ENCODE measurements at regions not wholly inside any gene's neighbourhood (a gene's known extent, or its start where the extent isn't known, plus 50 kb on each side); places are given as distances from the start of the nearest gene placed in this dataset.
"Not testable (repeated sequence)": the region's sequence is repeated elsewhere in the genome, so short reads cannot be mapped to it uniquely, and the experiment has no call there.

DNA sequence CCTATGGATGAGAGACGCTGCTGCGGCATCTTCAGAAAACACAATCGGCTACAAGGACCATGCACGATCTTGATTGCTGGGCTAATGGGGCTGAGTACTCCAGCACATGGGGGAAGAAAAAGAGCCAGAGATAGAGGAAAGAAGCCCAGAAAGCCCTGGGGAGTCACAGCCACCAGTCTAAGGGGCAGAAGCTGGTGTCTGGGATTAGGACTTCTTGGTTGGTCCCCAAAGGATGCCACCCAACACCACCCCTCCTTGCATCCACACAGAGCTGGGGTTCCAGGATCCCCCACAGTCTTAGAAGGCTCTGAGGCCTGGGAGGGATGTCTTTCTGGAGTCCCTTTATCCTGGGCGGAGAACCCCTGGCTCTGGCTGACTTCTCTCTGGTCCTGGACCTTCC lies 98.4 kb upstream of the TARDBP start:
- DNase-seq: no peak

DNA sequence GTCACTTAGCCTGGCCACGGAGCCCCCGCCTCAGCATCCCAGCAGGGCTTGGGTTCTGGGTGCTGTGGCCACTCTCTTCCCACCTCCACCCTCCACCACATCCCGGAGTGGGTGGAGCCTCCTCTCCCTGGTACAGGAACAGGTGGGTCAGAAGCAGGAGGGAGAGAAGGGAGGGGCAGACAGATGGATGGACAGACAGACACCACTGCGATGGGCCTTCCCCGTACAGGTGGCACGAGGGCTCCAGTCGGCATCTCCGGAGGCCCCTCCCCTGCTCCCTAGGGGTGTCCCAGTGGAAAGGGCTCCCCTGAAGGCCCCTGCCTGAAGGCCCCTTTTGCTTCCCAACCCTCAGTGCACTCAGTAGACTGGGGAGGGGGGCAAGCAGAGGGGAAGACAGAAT lies 96.9 kb upstream of the TARDBP start:
- peak; percentile 24 for DNase-seq

DNA sequence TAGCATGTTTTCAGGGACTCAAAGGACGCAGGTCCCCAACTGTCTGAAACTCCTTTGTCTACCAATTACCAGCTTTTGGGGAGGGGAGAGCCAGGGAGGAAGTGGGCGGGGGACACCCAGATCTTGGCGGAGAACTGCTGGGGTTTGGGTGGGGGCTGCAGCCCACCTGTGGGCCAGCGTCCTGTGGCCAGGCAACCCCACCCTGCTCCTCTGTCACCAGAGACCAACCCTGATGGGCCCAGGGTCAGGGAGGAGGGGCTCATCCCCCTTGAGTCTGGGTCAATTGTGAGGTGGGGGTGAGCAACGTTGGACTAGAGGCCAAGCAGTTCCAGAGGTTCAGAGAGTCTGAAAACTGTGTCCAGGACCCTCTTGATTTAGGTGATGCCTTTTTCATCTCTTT lies 96.1 kb upstream of the TARDBP start:
- no peak for DNase-seq

DNA sequence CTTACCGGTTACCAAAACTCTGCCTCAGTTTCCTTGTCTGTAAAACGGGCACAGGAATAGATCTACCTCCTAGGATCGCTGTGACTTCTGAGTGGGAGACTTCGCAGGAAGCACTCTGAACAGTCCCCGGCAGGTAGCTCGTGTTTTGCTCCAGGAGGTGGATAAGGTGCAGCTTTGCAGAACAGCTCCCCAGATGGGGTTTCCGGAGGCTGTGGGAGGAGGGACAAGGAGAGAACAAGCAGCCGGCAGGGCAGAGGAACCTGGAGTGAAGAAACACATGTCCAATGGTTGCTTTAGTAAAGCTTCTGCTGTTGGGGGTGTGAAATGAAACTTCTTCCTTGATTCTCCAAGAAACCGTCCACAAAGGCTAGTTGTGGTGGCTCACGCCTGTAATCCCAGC lies 95.5 kb upstream of the TARDBP start:
- DNase-seq: no peak

DNA sequence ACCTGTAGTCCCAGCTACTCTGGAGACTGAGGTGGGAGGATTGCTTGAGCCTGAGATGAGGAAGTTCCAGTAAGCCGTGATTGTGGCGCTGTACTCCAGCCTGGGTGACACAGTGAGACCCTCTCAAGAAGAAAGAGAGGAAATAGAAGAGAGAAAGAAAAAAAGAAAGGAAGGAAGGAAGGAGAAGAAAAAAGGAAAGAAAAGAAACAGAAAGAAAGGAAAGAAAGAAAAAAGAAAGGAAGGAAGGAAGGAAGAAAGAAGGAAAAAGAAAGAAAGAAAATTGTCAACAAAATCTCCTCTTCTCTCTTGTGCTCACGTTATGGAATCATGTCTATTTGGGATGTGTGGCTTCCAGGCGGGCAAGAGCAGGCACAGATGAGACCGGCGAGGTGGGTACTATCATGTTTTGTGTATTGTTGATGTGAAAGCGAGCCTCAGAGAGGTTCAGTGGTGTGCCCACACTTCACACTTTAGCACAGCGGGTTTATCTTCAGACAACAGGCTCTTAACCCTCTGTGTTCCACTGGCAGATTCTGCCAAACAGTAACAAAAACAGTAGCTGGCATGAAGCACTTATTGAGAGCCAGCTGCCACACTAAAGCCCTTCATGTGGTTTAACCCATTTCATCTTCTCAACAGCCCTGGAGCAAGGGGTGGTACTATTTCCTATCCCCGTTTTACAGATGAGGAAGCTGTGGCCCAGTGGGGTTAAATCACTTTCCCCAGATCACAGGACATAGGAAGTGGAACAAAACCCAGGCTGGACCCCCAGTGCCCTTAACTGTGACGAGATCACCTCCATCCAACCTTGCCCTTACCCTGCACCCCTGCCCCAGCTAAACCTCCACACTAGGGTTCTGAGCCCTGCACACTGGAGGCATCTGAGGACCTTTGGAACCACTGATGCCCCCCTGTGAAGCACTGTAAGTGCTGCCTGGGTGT lies 94.7 kb upstream of the TARDBP start:
- no peak for DNase-seq

DNA sequence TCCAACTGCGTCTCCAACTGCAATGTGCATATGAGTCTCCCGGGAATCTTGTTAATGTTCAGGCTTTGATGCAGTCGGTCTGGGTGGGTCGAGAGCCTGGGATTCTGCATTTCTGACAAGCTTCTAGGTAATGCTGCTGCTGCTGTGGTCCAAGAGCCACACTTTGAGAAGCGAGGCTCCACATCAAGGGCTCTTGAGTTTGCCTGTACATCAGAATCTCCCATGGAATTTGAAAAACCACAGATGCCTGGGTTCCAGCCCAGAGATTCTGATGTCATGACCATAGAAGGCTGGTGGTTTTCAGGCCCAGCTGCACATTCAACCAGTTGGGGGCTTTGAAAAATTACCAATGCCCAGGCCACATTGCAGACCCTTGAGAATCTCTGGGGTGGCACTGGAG lies 93.9 kb upstream of the TARDBP start:
- no peak for DNase-seq

DNA sequence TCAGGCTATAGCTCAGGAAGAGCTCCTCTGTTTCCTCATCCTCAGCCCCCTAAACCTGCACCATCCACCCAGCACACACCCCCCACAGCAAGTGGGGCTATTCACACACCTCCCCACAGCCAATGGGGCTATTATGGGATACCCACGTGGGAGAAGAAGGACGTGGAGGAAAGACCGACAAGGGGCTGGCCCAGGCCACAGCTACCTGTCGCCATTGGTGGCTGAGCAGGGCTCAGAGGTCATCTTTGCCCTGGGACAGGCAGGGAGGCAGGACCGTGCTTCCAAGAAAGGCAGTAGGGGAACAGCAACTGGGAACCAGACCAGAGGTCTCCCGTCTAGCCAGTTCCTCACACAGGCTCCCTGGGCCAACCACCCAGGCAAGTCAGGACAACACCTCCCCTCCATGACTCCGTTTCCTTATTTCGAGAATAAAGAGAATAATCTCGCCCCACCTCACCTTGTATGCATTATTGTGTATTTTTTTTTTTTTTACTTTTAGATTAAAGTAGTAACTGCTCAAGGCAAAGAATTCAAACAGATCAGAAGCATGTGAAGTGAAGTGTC lies 92.3 kb upstream of the TARDBP start:
- no peak for DNase-seq

DNA sequence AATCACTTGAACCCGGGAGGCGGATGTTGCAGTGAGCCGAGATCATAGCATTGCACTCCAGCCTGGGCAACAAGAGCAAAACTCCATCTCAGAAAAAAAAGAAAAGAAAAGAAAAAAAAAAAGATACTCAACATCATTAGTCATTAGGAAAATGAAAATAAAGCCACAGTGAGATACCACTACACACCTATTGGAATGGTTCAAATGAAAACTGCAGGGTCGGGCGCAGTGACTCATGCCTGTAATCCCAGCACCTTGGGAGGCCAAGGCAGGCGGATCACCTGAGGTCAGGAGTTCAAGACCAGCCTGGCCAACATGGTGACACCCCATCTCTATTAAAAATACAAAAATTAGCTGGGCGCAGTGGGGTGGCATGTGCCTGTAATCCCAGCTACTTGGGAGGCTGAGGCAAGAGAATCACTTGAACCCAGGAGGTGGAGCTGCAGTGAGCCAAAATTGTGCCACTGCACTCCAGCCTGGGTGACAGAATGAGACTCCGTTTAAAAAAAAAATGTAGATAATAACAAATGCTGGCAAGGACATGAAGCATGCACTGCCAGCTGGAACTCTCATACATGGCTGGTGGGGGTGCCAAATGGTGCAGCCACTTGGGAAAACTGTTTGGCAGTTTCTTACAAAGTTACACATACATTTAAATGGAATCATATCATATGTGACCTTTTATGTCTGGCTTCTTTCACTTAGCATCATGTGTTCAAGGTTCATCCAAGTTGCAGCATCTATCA lies 90.0 kb upstream of the TARDBP start:
- DNase-seq: not testable (repeated sequence)

DNA sequence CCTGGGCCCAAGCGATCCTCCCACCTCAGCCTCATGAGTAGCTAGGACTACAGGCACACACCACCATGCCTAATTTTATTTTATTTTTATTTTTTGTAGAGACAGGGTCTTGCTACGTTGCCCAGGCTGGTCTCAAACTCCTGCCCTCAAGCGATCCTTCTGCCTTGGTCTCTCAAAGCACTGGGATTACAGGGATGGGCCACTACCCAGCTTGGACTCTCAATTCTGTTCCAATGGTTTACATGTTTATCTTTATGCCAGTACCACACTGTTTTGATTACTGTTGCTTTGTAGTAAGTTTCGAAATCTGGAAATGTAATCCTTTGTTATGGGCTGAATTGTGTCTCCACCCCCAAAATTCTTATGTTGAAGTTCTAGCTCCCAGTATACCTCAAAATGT lies 88.4 kb upstream of the TARDBP start:
- DNase-seq: no peak

DNA sequence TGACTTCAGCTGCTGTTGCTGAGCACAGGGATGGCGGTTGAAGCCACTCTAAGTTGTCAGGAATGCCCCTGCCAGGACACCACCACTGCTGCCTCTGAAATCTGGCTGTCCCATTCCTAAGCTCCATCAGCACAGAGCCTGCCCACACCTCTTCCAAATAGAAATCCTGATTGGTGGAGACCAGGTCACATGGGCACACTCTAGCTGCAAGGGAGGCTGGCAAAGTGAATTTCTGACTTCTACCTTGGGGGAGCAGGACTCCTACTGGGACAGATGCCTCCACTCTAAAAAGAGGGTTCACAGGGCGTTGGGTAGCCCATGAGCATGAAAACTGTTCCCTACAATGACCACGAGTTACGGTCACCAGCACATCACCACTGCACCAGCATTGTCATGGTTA lies 83.8 kb upstream of the TARDBP start:
- DNase-seq: no peak

DNA sequence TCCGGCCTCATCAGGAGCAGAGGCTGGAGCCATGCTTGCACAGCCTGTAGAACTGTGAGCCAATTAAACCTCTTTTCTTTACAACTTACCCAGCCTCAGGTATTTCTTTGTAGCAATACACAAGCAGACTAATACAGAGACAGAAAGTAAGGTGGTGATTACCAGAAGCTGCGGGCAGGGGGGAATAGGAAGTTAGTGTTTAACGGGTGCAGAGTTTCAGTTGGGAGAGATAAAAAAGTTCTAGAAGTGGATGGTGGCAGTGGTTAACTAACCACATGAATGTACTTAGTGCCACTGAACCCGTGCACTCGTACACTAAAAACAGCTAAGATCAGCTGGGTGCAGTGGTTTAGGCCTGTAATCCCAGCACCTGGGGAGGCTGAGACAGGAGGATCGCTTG lies 80.4 kb upstream of the TARDBP start:
- DNase-seq: no peak

DNA sequence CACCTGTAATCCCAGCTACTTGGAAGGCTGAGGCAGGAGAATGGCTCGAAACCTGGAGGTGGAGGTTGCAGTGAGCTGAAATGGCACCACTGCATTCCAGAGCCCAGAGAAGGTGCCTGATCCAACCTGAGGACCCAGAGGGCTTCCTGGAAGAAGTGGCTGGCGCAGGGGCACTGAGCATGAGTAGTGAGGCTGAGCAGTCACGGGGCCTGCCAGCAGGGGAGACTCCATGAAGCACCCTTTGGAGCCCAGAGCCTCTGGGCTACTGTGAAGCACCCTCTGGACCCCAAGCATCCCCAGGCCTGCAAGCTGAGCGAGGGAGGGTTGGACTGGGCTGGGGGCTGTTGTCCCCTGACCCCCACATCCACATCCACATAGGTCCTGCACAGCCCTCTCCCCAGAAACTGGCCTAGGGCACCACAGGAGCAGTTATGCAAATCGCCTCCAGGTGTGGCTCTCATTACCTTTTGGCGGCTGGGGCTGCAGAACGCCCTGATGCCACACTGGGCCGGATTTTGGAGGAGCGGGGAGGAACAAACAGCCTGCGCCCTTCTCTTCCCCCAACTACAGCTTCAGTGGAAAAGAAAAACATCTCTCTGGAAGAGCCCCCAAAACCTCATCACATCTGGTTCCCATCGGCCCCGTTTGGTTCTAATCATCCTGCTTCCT lies 78.2 kb upstream of the TARDBP start:
- DNase-seq: no peak

DNA sequence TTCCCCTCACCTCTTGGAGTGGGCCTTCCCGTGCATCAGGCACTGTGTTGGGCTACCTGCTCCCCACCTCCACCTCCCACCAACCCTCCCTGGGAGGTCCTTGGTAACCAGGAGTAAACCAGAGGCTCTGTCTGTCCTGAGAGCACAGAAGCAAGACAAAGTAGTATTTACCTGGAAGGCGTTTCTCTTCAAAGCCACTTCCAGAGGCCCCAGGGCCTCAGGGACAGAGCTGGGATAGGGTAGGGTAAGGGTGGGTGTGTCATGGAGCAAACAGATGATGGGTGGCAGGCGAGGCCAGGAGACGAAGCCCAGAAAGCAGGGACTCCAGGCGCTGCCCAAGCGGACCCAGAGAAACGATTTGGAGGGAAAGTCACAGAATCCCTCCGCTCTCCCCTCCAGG lies 77.2 kb upstream of the TARDBP start:
- peak; percentile 18 for DNase-seq

DNA sequence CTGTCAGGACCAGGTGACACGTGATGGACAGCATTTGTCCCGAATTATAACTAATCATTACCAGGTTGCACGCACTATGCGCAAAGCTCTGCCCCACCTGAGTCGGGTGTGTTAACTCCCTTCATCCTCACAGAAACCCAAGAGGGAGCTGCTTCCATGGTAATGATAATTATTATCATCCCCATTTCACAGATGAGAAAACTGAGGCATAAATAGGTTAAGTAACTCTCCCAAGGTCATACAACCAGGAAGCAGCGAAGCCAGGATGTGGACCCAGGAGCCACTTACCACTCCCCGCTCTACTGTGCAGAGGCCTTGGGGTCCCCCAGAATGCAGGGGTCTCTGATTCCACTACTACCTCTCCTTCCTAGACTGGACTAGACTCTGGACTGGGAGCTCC lies 76.7 kb upstream of the TARDBP start:
- DNase-seq: no peak

DNA sequence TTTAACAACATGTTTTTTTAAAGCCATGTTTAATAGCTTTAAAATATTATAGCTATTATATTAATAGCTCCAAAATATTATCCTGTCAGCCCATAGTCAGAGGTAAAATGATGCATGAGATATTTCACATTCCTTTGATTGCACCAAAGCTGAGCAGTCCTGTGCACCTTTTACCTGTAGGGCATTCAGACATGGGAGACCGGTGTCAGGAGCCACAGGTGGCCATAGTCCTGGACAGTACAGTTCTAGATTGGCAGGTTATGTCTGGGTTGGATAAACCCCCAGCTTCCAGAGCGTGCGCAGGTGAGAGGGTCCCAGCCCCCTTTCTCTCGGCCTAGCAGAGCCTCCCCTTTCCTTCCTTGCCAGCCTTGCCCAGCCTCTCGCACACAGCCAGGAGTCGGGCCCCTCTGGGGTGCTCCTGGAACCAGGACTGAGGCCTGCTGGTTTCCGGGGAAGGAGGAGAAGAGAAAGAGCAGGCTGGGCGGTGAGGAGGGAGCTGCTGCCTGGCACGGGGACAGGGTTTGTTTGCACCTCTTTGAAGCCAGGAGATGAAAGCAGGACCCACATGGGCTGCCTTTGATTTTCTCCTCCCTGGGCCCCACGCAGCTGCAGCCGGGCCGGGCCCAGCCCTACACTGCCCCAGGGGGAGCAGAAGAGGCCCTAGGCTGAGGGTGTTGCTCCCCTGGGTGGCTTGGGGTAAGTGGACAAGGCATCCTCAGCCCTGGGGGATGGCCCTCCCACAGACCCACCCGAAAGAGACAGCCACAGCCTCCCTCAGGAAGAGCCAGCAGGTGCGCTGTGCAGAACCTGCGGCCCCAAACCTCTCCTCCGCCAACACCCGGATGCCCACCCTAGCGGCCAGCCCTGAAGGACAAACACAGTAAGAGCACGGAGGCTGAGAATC lies 75.2 kb upstream of the TARDBP start:
- no peak for DNase-seq

DNA sequence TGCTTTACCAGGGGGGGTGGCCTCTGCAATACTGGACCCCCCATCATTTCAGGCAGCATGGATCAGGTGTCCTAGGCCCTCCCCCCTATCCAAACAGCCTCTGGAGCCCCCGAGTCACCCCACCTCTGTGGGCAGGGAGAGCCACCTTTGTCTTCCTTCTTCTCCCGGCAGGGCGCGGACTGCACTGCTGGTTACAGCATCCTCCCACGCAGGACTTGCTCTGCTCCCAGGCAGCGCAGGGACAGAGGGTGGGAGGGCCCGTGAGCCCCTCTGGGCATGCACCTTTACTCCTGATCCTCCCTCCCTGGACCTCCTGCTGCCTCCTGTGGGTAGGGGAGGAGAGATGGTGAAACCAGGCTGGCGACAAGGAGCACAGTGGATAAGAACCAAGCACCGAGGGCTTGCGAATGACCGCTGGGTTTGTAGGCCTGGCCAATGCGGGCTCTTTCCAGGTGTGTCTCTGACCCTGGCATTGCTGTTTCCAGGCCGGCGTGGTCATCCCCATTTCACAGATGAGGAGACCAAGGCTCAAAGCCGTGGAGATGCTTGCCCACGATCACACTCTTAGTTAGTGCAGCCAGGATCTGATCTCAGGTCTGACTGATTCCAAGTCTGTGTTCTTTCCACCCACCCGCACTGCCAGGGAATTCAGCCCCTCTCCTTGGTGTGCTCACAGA lies 73.6 kb upstream of the TARDBP start:
- no peak for DNase-seq

DNA sequence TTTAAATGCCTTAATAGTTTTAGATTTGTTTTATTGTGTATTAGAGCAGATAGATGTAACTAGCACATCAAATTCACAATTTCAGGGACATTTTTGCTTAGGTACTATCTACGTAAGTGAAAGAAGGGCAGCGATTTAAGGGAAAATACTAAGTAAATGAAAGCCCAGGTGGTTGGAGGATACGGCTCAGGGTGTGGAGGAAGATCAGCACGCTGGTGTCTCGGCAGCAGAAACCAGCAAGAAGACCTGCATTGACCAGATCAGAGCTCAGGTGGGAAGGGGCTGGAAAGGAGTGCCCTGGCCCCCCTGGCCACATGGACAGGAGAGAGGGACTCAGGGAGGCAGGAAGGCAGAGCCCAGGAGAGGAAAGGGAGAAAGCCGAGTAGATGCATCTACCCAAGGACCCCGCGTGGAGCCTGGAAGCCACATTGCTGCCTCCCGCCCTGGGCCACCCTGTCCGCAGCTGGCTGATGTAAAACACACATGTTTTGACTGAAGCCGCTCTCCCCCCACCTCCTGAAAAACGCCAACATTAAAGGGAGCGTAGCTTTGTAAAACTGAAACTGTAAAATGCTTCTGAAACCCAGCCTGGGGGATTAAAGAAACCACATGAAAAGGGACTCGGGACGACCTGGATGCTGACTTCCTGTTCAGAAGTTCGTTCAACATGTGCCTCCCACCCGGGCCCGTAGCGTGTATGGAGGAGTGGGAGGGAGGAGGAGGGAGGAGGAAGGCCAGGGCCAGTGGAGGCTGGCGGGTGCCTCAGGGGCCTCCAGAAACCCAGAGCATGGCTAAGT lies 72.6 kb upstream of the TARDBP start:
- no peak for DNase-seq

DNA sequence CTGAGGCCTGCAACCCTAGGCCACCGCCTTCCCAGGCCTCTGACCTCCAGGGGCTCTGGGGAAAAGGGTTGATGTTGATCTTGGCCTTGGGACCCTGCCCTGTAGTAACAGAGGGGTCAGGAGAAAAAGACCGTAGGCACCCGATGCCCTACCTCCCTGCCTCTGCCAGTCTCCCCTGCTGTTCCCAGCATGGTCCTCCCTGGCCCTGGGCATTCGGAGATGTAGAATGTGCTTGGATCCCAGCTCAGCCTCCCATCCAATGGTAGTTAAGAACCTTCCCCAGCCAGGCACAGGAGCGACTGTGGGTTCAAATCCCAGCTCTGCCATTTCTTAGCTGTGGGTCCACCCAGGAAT lies 72.0 kb upstream of the TARDBP start:
- DNase-seq: no peak

DNA sequence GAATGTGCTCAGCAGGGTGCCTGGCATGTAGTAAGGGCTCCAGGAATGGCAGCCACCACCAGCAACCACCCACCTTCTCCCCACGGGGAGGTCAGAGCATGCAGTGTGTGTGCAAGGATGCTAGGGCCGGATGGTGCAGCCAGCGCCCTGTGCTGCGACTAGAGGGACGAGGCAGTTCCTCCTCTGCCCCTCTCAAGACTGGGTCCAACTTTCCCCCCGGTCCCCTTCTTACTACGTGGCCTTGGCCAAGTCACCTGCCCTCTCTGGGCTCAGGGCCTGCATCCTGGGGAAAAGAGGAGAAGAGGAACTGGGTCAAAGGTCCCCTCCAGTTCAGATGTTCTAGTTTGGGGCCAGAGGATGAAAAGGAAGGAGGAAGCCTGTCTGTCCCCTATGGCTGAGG lies 71.6 kb upstream of the TARDBP start:
- DNase-seq: no peak

DNA sequence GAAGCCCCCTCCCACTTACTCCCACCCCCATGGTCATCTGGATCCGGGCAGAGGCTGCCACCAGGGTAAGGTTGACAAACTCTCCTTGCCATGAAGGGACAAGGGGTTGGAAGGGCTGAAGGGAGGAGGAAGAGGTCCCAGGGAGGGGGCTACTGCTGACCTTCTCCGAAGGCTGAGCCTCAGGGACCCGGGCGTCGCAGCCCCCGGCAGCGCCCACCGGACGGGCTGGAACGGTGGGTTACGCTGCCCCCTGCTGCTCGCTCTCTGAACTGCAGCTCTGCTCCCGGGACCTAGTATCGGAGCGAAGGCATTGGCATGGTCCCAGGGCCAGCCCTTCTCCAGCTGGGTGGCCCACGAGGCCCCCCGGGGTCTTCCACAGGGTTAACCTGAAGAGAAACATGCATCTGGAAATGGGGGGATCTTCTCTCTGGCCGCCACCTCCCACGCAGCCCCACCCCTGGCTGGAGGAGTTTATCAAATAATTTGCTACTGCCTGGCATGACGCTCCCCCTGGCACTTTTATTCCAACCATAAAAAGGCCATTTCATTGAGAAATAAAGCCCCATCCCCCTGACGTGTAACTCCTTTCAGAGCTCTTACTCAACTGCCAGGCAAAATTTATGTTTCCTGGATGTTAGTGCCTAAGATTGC lies 70.4 kb upstream of the TARDBP start:
- DNase-seq: no peak

DNA sequence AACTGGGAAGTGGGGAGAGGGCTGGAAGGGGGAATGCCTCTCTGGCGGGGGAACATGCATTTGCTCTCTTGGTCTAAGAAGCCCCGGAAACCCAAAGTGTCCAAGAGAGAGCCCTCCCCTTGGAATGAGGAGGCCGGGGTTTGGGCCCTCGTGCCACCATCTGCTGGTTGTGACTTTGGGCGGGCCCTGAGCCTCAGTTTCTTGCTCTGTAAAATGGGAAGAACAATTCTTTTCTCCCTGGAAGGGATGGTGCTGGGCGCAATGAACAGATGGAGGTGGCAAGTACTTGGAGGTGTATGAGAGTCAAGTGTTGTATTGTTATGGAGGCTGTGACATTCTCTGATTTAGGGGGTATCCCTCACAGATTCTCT lies 69.9 kb upstream of the TARDBP start:
- no peak for DNase-seq

Data from NCI-H146 (cell line).